RWPE2 (cell line): ENCODE measurements at regions not wholly inside any gene's neighbourhood (a gene's known extent, or its start where the extent isn't known, plus 50 kb on each side); places are given as distances from the start of the nearest gene placed in this dataset.
A peak's percentile ranks its signal among the peaks of the same experiment; 100 is the strongest.
"Not testable (repeated sequence)": the region's sequence is repeated elsewhere in the genome, so short reads cannot be mapped to it uniquely, and the experiment has no call there.

Experiments used
- ATAC-seq: fragments of 200-7000 bp; cut with Tn5 transposase; 3 replicates; pipeline ENCODE4 v1.9.1; 2021; ENCODE audit warnings: low read depth
- DNase-seq: peaks from one replicate; pipeline ENCODE4 v3.0.0-alpha.2; 2020; ENCODE audit warnings: low spot score
- H3K27ac ChIP-seq: fragments of 450-650 bp; 2 replicates; pipeline ENCODE4 v1.5.1; 2017; ENCODE audit warnings: mild to moderate bottlenecking; ENCODE audit not compliant: poor library complexity, severe bottlenecking
- H3K27me3 ChIP-seq: fragments of 250-450 bp; sonication (Bioruptor Pico); 2 replicates; pipeline ENCODE4 v1.5.1; 2021; ENCODE audit warnings: mild to moderate bottlenecking, moderate library complexity; ENCODE audit not compliant: insufficient read depth, poor library complexity, severe bottlenecking
- H3K36me3 ChIP-seq: fragments of 250-450 bp; sonication (Bioruptor Pico); 2 replicates; pipeline ENCODE4 v1.5.1; 2020; ENCODE audit warnings: low read depth, mild to moderate bottlenecking, moderate library complexity
- H3K4me1 ChIP-seq: fragments of 250-450 bp; sonication (Bioruptor Pico); 2 replicates; pipeline ENCODE4 v1.5.1; 2021; ENCODE audit warnings: mild to moderate bottlenecking, moderate library complexity; ENCODE audit not compliant: insufficient read depth, poor library complexity, severe bottlenecking
- H3K4me3 ChIP-seq: fragments of 250-450 bp; sonication (Bioruptor Pico); 2 replicates; pipeline ENCODE4 v1.5.1; 2021; ENCODE audit warnings: mild to moderate bottlenecking, moderate library complexity; ENCODE audit not compliant: severe bottlenecking
- H3K9me3 ChIP-seq: fragments of 250-450 bp; sonication (Bioruptor Pico); 2 replicates; pipeline ENCODE4 v1.5.1; 2021; ENCODE audit warnings: mild to moderate bottlenecking, moderate library complexity; ENCODE audit not compliant: severe bottlenecking
- TF ChIP-seq, protein P1 (sequence below): fragments of 450-650 bp; IDR thresholded peaks from one replicate; pipeline ENCODE4 v1.5.1; 2017; ENCODE audit warnings: mild to moderate bottlenecking, moderate library complexity; ENCODE audit not compliant: poor library complexity, severe bottlenecking

DNA sequence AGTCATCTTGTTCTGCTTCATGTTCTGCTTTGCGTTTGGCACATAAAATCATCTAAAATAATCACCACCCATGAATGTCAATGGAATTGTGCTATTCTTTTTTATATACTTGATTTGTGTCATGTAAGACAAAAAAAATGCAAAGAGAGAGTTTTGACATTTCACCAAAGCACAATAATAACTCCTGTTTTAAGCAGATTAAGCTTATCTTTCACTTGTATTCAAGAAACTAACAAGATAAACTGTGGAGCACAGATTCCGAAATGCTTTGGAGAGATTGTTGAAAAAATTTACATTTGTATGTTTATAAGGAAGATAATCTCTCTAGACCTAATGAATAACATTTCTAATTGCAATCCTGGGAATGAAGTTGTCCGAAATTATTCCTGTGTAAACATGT lies 225.1 kb upstream of the ANXA10 start:
- H3K4me1 ChIP-seq: peaks cover 9% of the 10 kb centered on the region
- no peak overlapping the region for H3K4me3 ChIP-seq
- H3K27ac ChIP-seq: no peak overlapping the region
- ATAC-seq: no peak
- no peaks in the 10 kb centered on the region for H3K36me3 ChIP-seq
- no peak for DNase-seq
- no peaks in the 10 kb centered on the region for H3K27me3 ChIP-seq
- TF ChIP-seq, protein P1, sequence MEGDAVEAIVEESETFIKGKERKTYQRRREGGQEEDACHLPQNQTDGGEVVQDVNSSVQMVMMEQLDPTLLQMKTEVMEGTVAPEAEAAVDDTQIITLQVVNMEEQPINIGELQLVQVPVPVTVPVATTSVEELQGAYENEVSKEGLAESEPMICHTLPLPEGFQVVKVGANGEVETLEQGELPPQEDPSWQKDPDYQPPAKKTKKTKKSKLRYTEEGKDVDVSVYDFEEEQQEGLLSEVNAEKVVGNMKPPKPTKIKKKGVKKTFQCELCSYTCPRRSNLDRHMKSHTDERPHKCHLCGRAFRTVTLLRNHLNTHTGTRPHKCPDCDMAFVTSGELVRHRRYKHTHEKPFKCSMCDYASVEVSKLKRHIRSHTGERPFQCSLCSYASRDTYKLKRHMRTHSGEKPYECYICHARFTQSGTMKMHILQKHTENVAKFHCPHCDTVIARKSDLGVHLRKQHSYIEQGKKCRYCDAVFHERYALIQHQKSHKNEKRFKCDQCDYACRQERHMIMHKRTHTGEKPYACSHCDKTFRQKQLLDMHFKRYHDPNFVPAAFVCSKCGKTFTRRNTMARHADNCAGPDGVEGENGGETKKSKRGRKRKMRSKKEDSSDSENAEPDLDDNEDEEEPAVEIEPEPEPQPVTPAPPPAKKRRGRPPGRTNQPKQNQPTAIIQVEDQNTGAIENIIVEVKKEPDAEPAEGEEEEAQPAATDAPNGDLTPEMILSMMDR: no peak
- H3K9me3 ChIP-seq: no peaks in the 10 kb centered on the region

GRCh38 chr4:167868163-167868562 lies 224.2 kb upstream of the ANXA10 start:
- Histone ChIP-seq H3K4me1 (peaks cover 9% of the 10 kb centered on the region), H3K27ac (no peak overlapping the region), H3K9me3 (peaks cover 2% of the 10 kb centered on the region), H3K27me3 (no peaks in the 10 kb centered on the region), H3K36me3 (no peaks in the 10 kb centered on the region), H3K4me3 (no peak overlapping the region)
- ATAC-seq (peak; percentile 46; the same call in 1 of the 3 replicates), DNase-seq (no peak)
- TF ChIP-seq, protein P1: no peak

GRCh38 chr4:167873496-167873895 lies 218.8 kb upstream of the ANXA10 start:
- TF ChIP-seq, protein P1: no peak
- H3K27ac ChIP-seq: no peak overlapping the region

DNA sequence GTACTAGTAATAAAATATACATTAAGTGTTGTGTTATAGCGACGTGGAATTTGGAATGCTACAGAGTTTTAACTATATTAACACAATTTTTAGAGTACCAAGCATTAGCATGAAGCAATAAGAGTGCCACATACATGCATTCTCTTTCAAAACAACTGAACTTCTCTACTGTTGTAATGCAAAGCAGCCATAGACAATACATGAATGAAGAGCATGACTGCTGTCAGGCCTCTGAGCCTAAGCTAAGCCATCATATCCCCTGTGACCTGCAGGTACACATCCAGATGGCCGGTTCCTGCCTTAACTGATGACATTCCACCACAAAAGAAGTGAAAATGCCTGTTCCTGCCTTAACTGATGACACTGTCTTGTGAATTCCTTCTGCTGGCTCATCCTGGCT lies 216.2 kb upstream of the ANXA10 start:
- not testable (repeated sequence) for ATAC-seq, H3K9me3 ChIP-seq, H3K27ac ChIP-seq, H3K4me3 ChIP-seq, H3K27me3 ChIP-seq, H3K4me1 ChIP-seq, DNase-seq, H3K36me3 ChIP-seq

More at GRCh38 chr4:167873496-167873895, 218.8 kb upstream of the ANXA10 start:
- no peak overlapping the region for H3K4me3 ChIP-seq
- peaks cover 2% of the 10 kb centered on the region for H3K4me1 ChIP-seq
- DNase-seq (no peak), ATAC-seq (no peak)
- no peaks in the 10 kb centered on the region for H3K36me3 ChIP-seq
- no peaks in the 10 kb centered on the region for H3K27me3 ChIP-seq
- peaks cover 2% of the 10 kb centered on the region for H3K9me3 ChIP-seq

DNA sequence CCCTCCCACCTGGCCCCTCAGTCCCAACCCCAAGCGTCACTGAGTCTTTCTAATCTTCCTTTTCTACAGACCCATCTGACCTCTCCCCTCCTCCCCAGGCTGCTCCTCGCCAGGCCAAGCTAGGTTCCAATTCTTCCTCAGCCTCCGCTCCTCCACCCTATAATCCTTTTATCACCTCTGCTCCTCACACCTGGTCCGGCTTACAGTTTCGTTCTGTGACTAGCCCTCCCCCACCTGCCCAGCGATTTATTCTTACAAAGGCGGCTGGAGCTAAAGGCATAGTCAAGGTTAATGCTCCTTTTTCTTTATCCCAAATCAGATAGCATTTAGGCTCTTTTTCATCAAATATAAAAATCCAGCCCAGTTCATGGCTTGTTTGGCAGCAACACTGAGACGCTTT lies 214.5 kb upstream of the ANXA10 start:
- ATAC-seq: not testable (repeated sequence)

DNA sequence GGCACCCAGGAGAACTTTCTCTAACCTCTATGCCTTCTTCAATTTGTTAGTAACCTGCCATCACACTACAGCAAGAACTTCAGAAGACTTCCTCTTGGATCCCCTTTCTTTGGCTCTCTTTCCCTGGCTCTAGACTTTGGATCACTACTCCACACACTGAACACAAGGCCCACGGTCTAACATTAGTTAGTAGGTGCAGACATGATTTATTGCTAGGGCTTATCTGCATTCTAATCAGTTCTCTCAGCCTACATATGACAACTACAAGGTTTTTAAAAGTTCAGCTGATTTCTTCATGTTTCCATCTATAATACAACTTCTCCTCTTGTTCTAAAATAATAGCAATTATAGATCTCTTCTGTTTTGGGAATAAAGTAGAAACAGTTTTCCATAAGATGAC lies 209.1 kb upstream of the ANXA10 start:
- no peak for DNase-seq
- Histone ChIP-seq H3K36me3 (no peaks in the 10 kb centered on the region), H3K27ac (no peak overlapping the region), H3K4me3 (no peak overlapping the region), H3K9me3 (no peaks in the 10 kb centered on the region), H3K4me1 (peaks cover 11% of the 10 kb centered on the region), H3K27me3 (no peaks in the 10 kb centered on the region)
- ATAC-seq: no peak
- TF ChIP-seq, protein P1: no peak

More for the DNA sequence above, 214.5 kb upstream of the ANXA10 start:
- not testable (repeated sequence) for H3K4me1 ChIP-seq, H3K9me3 ChIP-seq, H3K4me3 ChIP-seq, H3K27ac ChIP-seq, H3K27me3 ChIP-seq, DNase-seq, H3K36me3 ChIP-seq
